ENCODE measurements at regions not wholly inside any gene's neighbourhood (a gene's known extent, or its start where the extent isn't known, plus 50 kb on each side); places are given as distances from the start of the nearest gene placed in this dataset.

GRCh38 chr1:181369416-181369815 lies 113.9 kb upstream of the CACNA1E start:
- TF ChIP-seq, protein P1, sequence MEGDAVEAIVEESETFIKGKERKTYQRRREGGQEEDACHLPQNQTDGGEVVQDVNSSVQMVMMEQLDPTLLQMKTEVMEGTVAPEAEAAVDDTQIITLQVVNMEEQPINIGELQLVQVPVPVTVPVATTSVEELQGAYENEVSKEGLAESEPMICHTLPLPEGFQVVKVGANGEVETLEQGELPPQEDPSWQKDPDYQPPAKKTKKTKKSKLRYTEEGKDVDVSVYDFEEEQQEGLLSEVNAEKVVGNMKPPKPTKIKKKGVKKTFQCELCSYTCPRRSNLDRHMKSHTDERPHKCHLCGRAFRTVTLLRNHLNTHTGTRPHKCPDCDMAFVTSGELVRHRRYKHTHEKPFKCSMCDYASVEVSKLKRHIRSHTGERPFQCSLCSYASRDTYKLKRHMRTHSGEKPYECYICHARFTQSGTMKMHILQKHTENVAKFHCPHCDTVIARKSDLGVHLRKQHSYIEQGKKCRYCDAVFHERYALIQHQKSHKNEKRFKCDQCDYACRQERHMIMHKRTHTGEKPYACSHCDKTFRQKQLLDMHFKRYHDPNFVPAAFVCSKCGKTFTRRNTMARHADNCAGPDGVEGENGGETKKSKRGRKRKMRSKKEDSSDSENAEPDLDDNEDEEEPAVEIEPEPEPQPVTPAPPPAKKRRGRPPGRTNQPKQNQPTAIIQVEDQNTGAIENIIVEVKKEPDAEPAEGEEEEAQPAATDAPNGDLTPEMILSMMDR (IDR thresholded peaks at IDR 0.05): no peak
- TF ChIP-seq POLR2A (IDR thresholded peaks at IDR 0.05): no peak
